CD4-positive, alpha-beta T cell treated with Interleukin-12 subunit alpha and Interleukin-12 subunit beta, for 1 hour (primary cell): ENCODE measurements at regions not wholly inside any gene's neighbourhood (a gene's known extent, or its start where the extent isn't known, plus 50 kb on each side); places are given as distances from the start of the nearest gene placed in this dataset.
"Not testable (repeated sequence)": the region's sequence is repeated elsewhere in the genome, so short reads cannot be mapped to it uniquely, and the experiment has no call there.

Source experiments
- DNase-seq: peaks from one replicate; pipeline ENCODE4 v3.0.0-alpha.2; 2020

- DNase-seq = no peak
Measured at GRCh38 chr4:138487230-138487629, 245.1 kb upstream of the SLC7A11 start.

DNA sequence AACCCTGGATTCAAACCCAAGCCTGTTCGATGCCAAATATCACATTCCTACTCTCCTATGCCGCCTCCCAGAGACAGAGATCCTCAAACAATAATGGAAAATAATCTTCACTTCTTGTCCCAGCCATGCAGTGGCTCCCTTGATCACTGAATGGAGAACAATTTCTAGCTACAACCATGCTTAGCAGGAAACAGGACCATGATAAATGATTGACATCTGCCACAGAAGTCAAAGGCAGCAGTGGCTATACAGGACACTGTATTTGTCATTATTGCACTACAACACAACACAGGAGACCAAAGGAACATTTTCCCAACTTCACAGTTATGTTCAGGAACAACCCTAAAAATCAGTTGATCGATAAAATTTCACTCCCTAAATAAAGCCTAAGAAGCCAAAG lies 243.3 kb upstream of the SLC7A11 start:
- no peak for DNase-seq

DNA sequence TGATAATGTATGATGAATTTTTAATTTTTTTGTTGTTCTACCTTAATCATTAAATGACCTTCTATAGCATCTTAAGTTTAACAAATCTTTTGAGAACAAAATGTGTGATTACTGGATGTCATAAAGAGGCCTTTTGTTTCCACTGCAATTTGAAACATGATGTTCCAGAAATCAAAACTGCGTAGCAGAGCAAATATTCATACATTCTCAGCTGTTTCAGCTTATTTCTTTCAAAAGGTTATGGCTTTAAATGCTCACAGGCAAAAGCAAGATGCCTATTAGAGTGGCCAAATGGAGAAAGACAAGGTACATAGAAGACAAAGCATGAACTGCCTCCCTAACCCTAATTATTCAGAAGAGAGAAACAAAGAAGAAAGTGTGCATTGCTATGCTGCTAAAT lies 233.0 kb upstream of the SLC7A11 start:
- DNase-seq = no peak

GRCh38 chr4:138473339-138473738 lies 231.2 kb upstream of the SLC7A11 start:
- no peak for DNase-seq

- no peak for DNase-seq
Measured at GRCh38 chr4:138460477-138461414, 218.6 kb upstream of the SLC7A11 start.

DNA sequence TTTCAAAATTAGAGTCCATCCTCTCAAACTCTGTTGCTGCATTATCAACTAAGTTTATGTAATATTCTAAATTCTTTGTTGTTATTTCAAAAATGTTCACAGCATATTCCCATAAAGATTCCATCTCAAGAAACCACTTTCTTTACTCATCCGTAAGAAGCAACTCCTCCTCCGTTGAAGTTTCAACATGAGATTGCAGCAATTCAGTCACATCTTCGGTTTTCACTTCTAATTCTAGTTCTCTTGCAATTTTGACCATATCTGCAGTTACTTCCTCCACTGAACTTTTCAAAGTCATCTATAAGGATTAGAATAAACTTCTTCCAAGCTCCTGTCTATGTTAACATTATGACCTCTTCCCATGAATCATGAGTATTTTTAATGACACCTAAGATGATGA lies 216.6 kb upstream of the SLC7A11 start:
- DNase-seq = no peak

DNA sequence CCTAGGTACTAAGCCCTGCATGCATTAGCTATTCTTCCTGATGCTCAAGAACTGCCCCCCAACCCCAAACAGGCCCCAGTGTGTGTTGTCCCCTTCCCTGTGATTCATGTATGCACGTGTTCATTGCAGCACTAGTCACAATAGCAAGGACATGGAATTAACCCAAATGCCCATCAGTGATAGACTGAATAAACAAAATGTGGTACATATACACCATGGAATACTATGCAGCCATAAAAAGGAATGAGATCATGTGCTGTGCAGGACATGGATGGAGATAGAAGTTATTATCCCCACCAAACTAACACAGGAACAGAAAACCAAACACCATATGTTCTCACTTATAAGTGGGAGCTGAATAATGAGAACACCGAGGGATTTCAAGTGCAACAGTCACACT lies 214.2 kb upstream of the SLC7A11 start:
- DNase-seq = not testable (repeated sequence)

DNA sequence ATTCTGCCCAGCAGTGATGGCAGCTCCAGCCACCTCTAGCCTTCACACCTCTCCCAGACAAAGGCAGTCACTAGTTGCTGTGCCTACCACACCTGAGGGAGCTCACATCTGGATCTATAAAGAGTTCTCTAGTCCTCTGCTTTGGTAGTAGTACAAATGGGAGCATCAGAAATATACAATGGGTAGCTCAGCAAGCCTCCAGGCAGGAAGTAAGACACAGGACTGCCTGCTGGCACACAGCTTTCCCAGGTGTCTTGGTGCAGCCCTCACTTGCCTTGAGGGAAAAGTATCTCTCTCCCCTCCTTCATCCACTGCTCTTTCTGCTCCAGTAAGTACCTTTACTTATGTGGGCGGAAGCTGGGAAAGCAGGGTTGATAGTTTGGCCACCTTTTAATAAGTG lies 212.9 kb upstream of the SLC7A11 start:
- DNase-seq = no peak

GRCh38 chr4:138452826-138453225 lies 210.7 kb upstream of the SLC7A11 start:
- no peak for DNase-seq

- DNase-seq = no peak
Measured at GRCh38 chr4:138451276-138451663, 209.1 kb upstream of the SLC7A11 start.

DNA sequence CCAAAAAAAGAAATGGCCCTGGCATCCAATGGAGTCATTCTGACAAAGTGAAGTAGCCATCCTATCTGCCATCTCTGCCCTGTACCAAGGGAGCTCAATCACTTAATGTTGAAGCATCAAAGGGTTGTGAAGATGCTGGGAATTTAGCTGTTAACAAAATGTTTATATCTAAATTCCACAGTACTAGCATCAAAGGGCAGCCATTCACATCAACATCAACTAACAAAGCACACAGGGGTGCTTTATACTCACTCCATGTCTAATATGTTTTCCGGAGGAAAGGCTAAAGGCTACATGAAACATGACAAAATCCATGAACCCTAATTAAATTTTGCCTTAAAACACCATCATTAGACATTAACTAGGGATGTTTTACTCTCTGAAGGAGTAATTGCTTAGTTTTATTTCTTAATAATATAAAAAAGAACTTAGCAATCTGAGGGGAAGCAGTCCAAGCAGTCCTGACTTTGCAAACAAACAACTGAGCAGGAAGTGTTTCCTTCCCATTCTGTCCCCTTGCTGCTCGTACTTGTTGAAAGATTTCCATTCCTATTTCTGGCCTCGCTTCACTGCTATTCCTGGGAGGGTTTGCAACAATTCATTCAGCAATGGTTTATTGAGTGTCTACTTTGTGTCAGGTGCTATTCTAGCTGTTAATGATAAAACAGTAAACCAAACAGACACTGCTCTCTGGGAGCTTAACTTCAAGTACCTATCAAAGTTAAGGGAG lies 208.6 kb upstream of the SLC7A11 start:
- no peak for DNase-seq

- no peak for DNase-seq
Measured at GRCh38 chr4:138449938-138450337, 207.8 kb upstream of the SLC7A11 start.

GRCh38 chr4:138448169-138448568 lies 206.0 kb upstream of the SLC7A11 start:
- no peak for DNase-seq

DNA sequence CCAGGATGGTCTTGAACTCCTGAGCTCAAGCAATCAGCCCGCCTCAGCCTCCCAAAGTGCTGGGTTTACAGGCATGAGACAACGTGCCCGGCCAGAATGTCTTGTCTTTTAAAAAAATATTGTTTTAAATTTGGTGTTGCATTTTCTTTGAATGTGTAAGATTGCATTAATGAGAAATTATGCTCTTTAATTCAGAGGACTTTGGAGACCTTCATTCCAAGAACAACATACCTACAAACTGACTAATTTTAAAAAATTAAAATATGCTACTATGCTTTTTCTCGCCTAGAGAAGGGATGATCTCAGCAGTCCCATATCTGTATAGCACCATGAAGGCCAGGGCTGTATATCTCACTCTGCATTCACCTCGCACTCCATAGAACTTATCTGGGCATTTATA lies 204.3 kb upstream of the SLC7A11 start:
- no peak for DNase-seq

GRCh38 chr4:138445098-138445497 lies 202.9 kb upstream of the SLC7A11 start:
- no peak for DNase-seq

GRCh38 chr4:138444260-138444659 lies 202.1 kb upstream of the SLC7A11 start:
- no peak for DNase-seq

GRCh38 chr4:138439143-138439581 lies 197.0 kb upstream of the SLC7A11 start:
- DNase-seq = no peak

DNA sequence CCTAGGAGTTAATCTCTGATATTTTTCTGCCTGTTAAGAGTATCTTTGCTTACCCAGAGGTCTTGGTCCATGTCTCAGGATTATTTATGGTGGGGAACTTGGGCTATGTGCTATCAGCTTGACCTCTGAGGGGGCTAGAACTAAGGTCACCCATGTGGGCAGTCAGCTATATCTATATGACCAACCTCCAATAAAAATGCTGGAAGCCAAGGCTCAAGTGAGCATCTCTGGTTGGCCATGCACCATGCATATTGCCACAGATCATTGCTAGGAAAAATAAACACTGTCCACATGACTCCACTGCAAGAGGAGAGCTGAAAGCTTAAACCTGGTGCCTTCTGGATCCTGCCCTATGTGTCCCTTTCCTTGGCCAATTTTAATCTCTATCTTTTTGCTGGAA lies 196.5 kb upstream of the SLC7A11 start:
- no peak for DNase-seq

- DNase-seq = no peak
Measured at GRCh38 chr4:138437263-138437851, 195.2 kb upstream of the SLC7A11 start.

DNA sequence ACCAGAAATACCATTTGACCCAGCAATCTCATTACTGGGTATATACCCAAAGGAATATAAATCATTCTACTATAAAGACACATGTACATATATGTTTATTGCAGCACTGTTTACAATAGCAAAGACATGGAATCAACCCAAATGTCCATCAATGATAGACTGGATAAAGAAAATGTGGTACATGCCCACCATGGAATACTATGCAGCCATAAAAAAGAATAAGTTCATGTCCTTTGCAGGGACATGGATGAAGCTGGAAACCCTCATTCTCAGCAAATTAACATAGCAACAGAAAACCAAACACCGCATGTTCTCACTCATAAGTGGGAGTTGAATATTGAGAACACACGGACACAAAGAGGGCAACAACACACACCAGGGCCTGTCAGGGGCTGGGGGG lies 193.6 kb upstream of the SLC7A11 start:
- DNase-seq = not testable (repeated sequence)

- DNase-seq = not testable (repeated sequence)
Measured at GRCh38 chr4:138435046-138435445, 192.9 kb upstream of the SLC7A11 start.

DNA sequence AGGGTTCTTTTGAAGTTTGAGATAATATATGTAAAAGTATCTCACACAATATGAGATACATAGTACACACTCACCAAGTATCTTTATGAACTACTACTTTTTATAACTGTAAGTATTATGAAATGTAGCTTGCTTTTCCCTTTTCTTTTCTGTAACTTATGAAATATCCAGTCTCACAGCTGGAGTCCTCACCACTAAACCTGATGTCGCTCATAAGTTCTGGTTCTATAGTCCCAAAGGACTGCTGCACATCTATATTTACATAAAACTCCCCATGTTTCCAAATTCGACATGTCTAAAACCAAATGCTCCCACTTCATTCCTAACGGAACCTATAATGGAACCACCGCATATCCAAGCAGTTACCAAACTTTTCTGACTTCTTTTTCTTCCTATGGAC lies 186.5 kb upstream of the SLC7A11 start:
- no peak for DNase-seq

- no peak for DNase-seq
Measured at GRCh38 chr4:138426786-138427185, 184.6 kb upstream of the SLC7A11 start.

DNA sequence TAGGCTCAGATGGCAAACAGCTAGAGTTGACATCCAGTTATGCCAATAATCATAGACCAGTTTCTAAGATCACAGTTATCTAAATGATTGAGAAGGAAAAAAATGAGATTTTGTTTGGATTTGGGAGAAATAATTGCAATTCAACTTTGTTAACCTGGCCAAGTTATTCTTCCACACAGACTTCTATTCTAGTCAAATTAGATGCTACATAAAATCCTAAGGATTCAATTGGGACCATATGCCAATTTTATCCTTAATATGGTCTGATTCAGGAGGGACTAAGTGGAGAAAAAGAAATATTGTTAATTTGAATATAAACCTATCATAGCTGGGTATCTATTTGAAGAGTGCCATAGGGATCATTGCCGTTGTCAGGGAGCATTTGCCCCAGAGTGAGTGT lies 178.3 kb upstream of the SLC7A11 start:
- DNase-seq = no peak
